Effector CD8-positive, alpha-beta T cell (primary cell): ENCODE measurements at regions not wholly inside any gene's neighbourhood (a gene's known extent, or its start where the extent isn't known, plus 50 kb on each side); places are given as distances from the start of the nearest gene placed in this dataset.

ENCODE experiments used
- DNase-seq: peaks from one replicate; lab custom pipeline; 2025; lab: John Stamatoyannopoulos, UW

GRCh38 chr11:116598556-116598955, 174.2 kb downstream of the BUD13 start:
- DNase-seq: no peak

- no peak for DNase-seq
Measured at GRCh38 chr11:116598036-116598435, 174.8 kb downstream of the BUD13 start.

GRCh38 chr11:116596346-116597260, 176.2 kb downstream of the BUD13 start:
- no peak for DNase-seq

GRCh38 chr11:116595305-116595880, 177.4 kb downstream of the BUD13 start:
- no peak for DNase-seq

- DNase-seq: no peak
Measured at GRCh38 chr11:116590844-116591570, 181.8 kb downstream of the BUD13 start.

- DNase-seq: no peak
Measured at GRCh38 chr11:116589402-116589801, 183.4 kb downstream of the BUD13 start.

- DNase-seq: no peak
Measured at GRCh38 chr11:116586392-116586791, 186.4 kb downstream of the BUD13 start.

GRCh38 chr11:116582571-116582970, 190.2 kb downstream of the BUD13 start:
- no peak for DNase-seq

- no peak for DNase-seq
Measured at GRCh38 chr11:116581349-116581748, 191.4 kb downstream of the BUD13 start.

- no peak for DNase-seq
Measured at GRCh38 chr11:116580799-116581198, 192.0 kb downstream of the BUD13 start.

- DNase-seq: no peak
Measured at GRCh38 chr11:116579857-116580727, 192.7 kb downstream of the BUD13 start.

GRCh38 chr11:116579031-116579653, 193.6 kb downstream of the BUD13 start:
- DNase-seq: no peak

GRCh38 chr11:116577956-116578355, 194.8 kb downstream of the BUD13 start:
- DNase-seq: no peak

GRCh38 chr11:116577273-116577672, 195.5 kb downstream of the BUD13 start:
- no peak for DNase-seq

- DNase-seq: no peak
Measured at GRCh38 chr11:116576526-116576925, 196.3 kb downstream of the BUD13 start.

GRCh38 chr11:116567721-116568242, 205.0 kb downstream of the BUD13 start:
- DNase-seq: no peak

GRCh38 chr11:116563712-116564047, 209.1 kb downstream of the BUD13 start:
- DNase-seq: no peak

- no peak for DNase-seq
Measured at GRCh38 chr11:116563028-116563711, 209.6 kb downstream of the BUD13 start.

GRCh38 chr11:116560589-116560988, 212.2 kb downstream of the BUD13 start:
- DNase-seq: no peak

- no peak for DNase-seq
Measured at GRCh38 chr11:116558504-116559211, 214.1 kb downstream of the BUD13 start.
